ACHN (cell line): ENCODE measurements at regions not wholly inside any gene's neighbourhood (a gene's known extent, or its start where the extent isn't known, plus 50 kb on each side); places are given as distances from the start of the nearest gene placed in this dataset.

ENCODE experiments used
- DNase-seq: peaks from one replicate; pipeline ENCODE4 v3.0.0-alpha.2; 2015
- in situ Hi-C: cut with HindIII; loops from 2 replicates; pipeline ENCODE4 v1.10.0; 2017; ENCODE audit warnings: low sequenced_read_pairs, low pct_ligation_motif_present, low pct_unique_long_range_greater_than_20kb

- no peak for DNase-seq
- in situ Hi-C loops, result no loop called here
Measured at GRCh38 chr1:10904396-10905358, 107.8 kb upstream of the TARDBP start.

- no peak for DNase-seq
- in situ Hi-C loops, result no loop called here
Measured at GRCh38 chr1:10905841-10906655, 106.4 kb upstream of the TARDBP start.

- no peak for DNase-seq
- in situ Hi-C loops, result no loop called here
Measured at GRCh38 chr1:10906866-10907519, 105.5 kb upstream of the TARDBP start.

GRCh38 chr1:10908266-10908665 lies 104.2 kb upstream of the TARDBP start:
- DNase-seq, result no peak
- in situ Hi-C loops, result no loop called here

- DNase-seq, result peak; percentile 45
- in situ Hi-C loops, result no loop called here
Measured at GRCh38 chr1:10909697-10910680, 102.5 kb upstream of the TARDBP start.

- in situ Hi-C loops, result no loop called here
Measured at GRCh38 chr1:10910681-10911489, 101.6 kb upstream of the TARDBP start.

GRCh38 chr1:10911490-10912166 lies 100.8 kb upstream of the TARDBP start:
- no peak for DNase-seq
- in situ Hi-C loops, result no loop called here

More at GRCh38 chr1:10910681-10911489, 101.6 kb upstream of the TARDBP start:
- DNase-seq, result no peak

GRCh38 chr1:10912441-10912840 lies 100.0 kb upstream of the TARDBP start:
- in situ Hi-C loops, result no loop called here
- DNase-seq, result no peak

- in situ Hi-C loops, result no loop called here
- no peak for DNase-seq
Measured at GRCh38 chr1:10914056-10914455, 98.4 kb upstream of the TARDBP start.

GRCh38 chr1:10915594-10915993 lies 96.9 kb upstream of the TARDBP start:
- DNase-seq, result no peak
- in situ Hi-C loops, result no loop called here

- no peak for DNase-seq
- in situ Hi-C loops, result no loop called here
Measured at GRCh38 chr1:10916311-10916710, 96.1 kb upstream of the TARDBP start.

GRCh38 chr1:10916991-10917390 lies 95.5 kb upstream of the TARDBP start:
- in situ Hi-C loops, result no loop called here

GRCh38 chr1:10917513-10918454 lies 94.7 kb upstream of the TARDBP start:
- no peak for DNase-seq
- in situ Hi-C loops, result no loop called here

More at GRCh38 chr1:10916991-10917390, 95.5 kb upstream of the TARDBP start:
- no peak for DNase-seq

- in situ Hi-C loops, result no loop called here
- DNase-seq, result peak; percentile 63
Measured at GRCh38 chr1:10918531-10918930, 93.9 kb upstream of the TARDBP start.

GRCh38 chr1:10920063-10920626 lies 92.3 kb upstream of the TARDBP start:
- no peak for DNase-seq
- in situ Hi-C loops, result no loop called here
